Astrocyte of the spinal cord (primary cell): ENCODE measurements at regions not wholly inside any gene's neighbourhood (a gene's known extent, or its start where the extent isn't known, plus 50 kb on each side); places are given as distances from the start of the nearest gene placed in this dataset.
"Not testable (repeated sequence)": the region's sequence is repeated elsewhere in the genome, so short reads cannot be mapped to it uniquely, and the experiment has no call there.

Experiments used
- DNase-seq: peaks from one replicate; pipeline ENCODE4 v3.0.0; 2011; ENCODE audit warnings: low read depth, low spot score
- H3K4me3 ChIP-seq: 2 replicates; pipeline ENCODE4 v1.5.1; 2011; ENCODE audit warnings: low read depth, mild to moderate bottlenecking, low read length, moderate library complexity
- CTCF ChIP-seq: IDR thresholded peaks from 2 replicates; pipeline ENCODE4 v1.5.1; 2012; ENCODE audit warnings: low read depth, mild to moderate bottlenecking, low read length, inconsistent platforms
- in situ Hi-C: cut with HindIII; loops from 2 replicates; pipeline ENCODE4 v1.10.0; 2017; ENCODE audit warnings: low sequenced_read_pairs

DNA sequence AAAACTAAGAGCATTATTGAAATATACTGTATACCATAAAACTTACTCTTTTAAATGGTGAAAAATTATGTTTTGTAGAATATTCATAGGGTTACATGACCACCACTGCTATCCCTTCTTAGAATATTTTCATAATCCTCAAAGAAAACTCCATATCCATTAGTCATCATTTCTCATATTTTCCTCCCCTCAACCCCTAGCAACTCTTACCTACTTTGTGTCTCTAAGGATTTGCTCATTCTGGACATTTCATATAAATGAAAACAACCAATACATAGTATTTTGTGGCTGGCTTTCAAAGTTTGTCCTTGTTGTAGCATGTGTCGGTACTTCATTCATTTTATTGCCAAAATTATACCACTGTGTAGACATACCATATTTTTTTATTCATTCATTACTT, 863.8 kb downstream of the KCNA4 start:
- DNase-seq: peak; percentile 36
- H3K4me3 ChIP-seq: no peak overlapping the region
- in situ Hi-C loops: no loop called here
- no peak for TF ChIP-seq CTCF

- in situ Hi-C loops, DNase-seq, H3K4me3 ChIP-seq: not testable (repeated sequence)
Observed at GRCh38 chr11:29142573-29142972, 874.3 kb downstream of the KCNA4 start.

DNA sequence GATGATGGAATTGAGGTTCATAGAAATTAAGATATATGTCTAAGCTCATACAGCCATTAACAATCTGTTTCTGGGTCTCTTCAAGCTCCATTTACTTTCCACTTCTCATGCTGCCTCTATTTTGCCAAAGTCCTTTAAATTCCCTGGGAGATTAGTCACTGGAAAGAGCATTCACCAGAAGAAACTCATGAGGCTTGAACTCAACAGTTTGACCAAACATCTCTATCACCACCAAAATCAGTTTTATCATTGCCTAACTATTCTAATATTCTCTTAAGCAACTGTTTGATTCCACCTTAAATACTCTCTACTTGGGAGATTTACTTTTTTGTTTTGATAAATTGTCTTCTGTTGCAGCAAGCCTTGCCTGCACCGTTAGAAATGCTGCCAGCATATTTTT, 881.3 kb downstream of the KCNA4 start:
- DNase-seq: peak; percentile 66
- TF ChIP-seq CTCF: no peak
- no peak overlapping the region for H3K4me3 ChIP-seq
- in situ Hi-C loops: no loop called here

GRCh38 chr11:29131055-29131454, 885.8 kb downstream of the KCNA4 start:
- TF ChIP-seq CTCF: no peak
- in situ Hi-C loops: no loop called here
- H3K4me3 ChIP-seq: no peak overlapping the region
- DNase-seq: no peak

DNA sequence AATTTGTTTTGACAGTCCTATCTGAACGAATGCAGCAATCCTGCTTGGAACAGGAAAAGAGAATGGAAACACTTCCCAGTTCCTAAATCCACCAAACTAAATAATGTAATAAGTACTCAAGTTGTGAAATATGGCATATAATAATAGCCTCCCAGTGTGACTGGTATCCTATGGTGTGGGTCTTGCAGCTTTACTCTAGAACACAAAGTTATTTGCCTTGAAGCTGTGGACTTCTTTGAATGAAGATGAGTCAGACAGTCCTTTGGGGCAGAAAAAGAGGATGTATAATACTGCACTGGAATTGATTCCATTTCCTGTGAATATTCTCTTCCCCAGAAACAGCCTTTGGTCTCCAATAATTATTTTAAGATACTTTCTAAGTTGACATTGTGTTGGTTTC, 887.0 kb downstream of the KCNA4 start:
- no peak for TF ChIP-seq CTCF
- DNase-seq: peak; percentile 75
- in situ Hi-C loops: no loop called here
- H3K4me3 ChIP-seq: no peak overlapping the region

DNA sequence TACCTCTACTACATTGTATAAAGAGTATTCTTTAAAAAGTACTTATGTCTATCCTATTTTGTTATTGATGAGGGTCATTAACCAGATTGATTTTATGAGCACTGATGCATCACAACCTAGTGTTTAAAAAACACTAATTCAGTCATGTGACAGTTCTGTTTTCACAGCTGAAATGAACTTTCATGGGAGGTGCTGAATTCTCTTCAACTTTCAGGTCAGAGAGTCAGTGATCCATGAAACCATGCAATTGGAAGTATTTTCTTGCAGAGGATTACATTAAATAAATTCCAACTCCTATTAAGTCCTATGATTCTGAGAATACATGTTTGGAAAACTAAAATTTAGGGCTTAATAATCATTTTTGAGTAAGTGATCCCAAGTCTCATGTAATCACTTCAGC, 889.4 kb downstream of the KCNA4 start:
- H3K4me3 ChIP-seq: no peak overlapping the region
- in situ Hi-C loops: no loop called here
- DNase-seq: no peak
- TF ChIP-seq CTCF: no peak

DNA sequence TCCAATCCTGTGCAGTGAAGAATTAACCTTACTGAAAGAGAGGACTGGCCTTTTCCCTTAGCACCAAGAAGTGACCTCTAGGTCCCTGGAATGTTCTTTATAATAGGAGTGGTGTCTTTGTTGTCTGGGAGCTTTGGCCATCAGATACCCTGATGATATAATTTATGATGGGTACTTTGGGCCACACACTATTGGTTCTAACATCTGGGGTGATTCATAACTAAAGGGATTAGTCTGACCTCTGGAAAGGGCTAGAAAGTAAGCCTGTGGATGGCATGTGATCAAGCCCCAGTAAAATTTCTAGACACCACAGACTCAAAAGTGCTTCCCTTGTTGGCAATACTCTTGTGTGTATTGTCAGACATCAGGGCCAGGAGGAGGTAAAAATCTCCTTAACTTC, 891.2 kb downstream of the KCNA4 start:
- in situ Hi-C loops: no loop called here
- TF ChIP-seq CTCF: no peak
- no peak for DNase-seq
- no peak overlapping the region for H3K4me3 ChIP-seq
